ENCODE measurements at regions not wholly inside any gene's neighbourhood (a gene's known extent, or its start where the extent isn't known, plus 50 kb on each side); places are given as distances from the start of the nearest gene placed in this dataset.

- TF ChIP-seq CTCF (IDR thresholded peaks at IDR 0.05; ENCODE audit: insufficient read depth, low read length, poor library complexity, severe bottlenecking) = no peak
- DNase-seq (ENCODE audit: low read depth) = no peak
- Histone ChIP-seq H3K36me3 (ENCODE audit: control insufficient read depth, insufficient read depth, low read length) (no peaks in the 10 kb centered on the region), H3K27me3 (ENCODE audit: control insufficient read depth, insufficient read depth, low read length) (no peaks in the 10 kb centered on the region), H3K4me3 (ENCODE audit: low read depth, low read length) (no peak overlapping the region)
Measured at GRCh38 chr14:54085232-54085761, 128.7 kb upstream of the BMP4 start.

- TF ChIP-seq CTCF (IDR thresholded peaks at IDR 0.05; ENCODE audit: insufficient read depth, low read length, poor library complexity, severe bottlenecking) = no peak
- H3K4me3 ChIP-seq (ENCODE audit: low read depth, low read length) = no peak overlapping the region
- no peaks in the 10 kb centered on the region for H3K27me3 ChIP-seq (ENCODE audit: control insufficient read depth, insufficient read depth, low read length)
- DNase-seq (ENCODE audit: low read depth) = no peak
- no peaks in the 10 kb centered on the region for H3K36me3 ChIP-seq (ENCODE audit: control insufficient read depth, insufficient read depth, low read length)
Measured at GRCh38 chr14:54085841-54086240, 129.2 kb upstream of the BMP4 start.

- Histone ChIP-seq H3K27me3 (ENCODE audit: control insufficient read depth, insufficient read depth, low read length) (no peaks in the 10 kb centered on the region), H3K4me3 (ENCODE audit: low read depth, low read length) (no peak overlapping the region), H3K36me3 (ENCODE audit: control insufficient read depth, insufficient read depth, low read length) (no peaks in the 10 kb centered on the region)
- no peak for TF ChIP-seq CTCF (IDR thresholded peaks at IDR 0.05; ENCODE audit: insufficient read depth, low read length, poor library complexity, severe bottlenecking)
- no peak for DNase-seq (ENCODE audit: low read depth)
Measured at GRCh38 chr14:54086767-54087166, 130.1 kb upstream of the BMP4 start.

- Histone ChIP-seq H3K4me3 (ENCODE audit: low read depth, low read length) (no peak overlapping the region), H3K27me3 (ENCODE audit: control insufficient read depth, insufficient read depth, low read length) (no peaks in the 10 kb centered on the region), H3K36me3 (ENCODE audit: control insufficient read depth, insufficient read depth, low read length) (no peaks in the 10 kb centered on the region)
- no peak for TF ChIP-seq CTCF (IDR thresholded peaks at IDR 0.05; ENCODE audit: insufficient read depth, low read length, poor library complexity, severe bottlenecking)
- no peak for DNase-seq (ENCODE audit: low read depth)
Measured at GRCh38 chr14:54087376-54087775, 130.8 kb upstream of the BMP4 start.

GRCh38 chr14:54088271-54088670 lies 131.6 kb upstream of the BMP4 start:
- no peak overlapping the region for H3K4me3 ChIP-seq (ENCODE audit: low read depth, low read length)
- no peaks in the 10 kb centered on the region for H3K36me3 ChIP-seq (ENCODE audit: control insufficient read depth, insufficient read depth, low read length)
- no peak for DNase-seq (ENCODE audit: low read depth)
- H3K27me3 ChIP-seq (ENCODE audit: control insufficient read depth, insufficient read depth, low read length) = no peaks in the 10 kb centered on the region
- TF ChIP-seq CTCF (IDR thresholded peaks at IDR 0.05; ENCODE audit: insufficient read depth, low read length, poor library complexity, severe bottlenecking) = no peak

GRCh38 chr14:54090274-54090673 lies 133.6 kb upstream of the BMP4 start:
- no peak for DNase-seq (ENCODE audit: low read depth)
- Histone ChIP-seq H3K27me3 (ENCODE audit: control insufficient read depth, insufficient read depth, low read length) (no peaks in the 10 kb centered on the region), H3K36me3 (ENCODE audit: control insufficient read depth, insufficient read depth, low read length) (no peaks in the 10 kb centered on the region), H3K4me3 (ENCODE audit: low read depth, low read length) (no peak overlapping the region)
- TF ChIP-seq CTCF (IDR thresholded peaks at IDR 0.05; ENCODE audit: insufficient read depth, low read length, poor library complexity, severe bottlenecking) = no peak
